Peyer's patch (tissue), 4 donors: ENCODE measurements at regions not wholly inside any gene's neighbourhood (a gene's known extent, or its start where the extent isn't known, plus 50 kb on each side); places are given as distances from the start of the nearest gene placed in this dataset.

Experiments used
- CTCF ChIP-seq, 6 experiments: fragments of 450-650 bp in 4 of 6; fragments of 200-600 bp in 2 of 6; sonication (generic) in 1 of 6; IDR thresholded peaks; one replicate each; pipeline ENCODE4 v1.5.1; 2017 to 2019; ENCODE audit warnings: antibody characterized with exemption in 6 of 6, mild to moderate bottlenecking in 3 of 6, moderate library complexity in 1 of 6
- POLR2A ChIP-seq, 2 donors: fragments of 450-650 bp; IDR thresholded peaks; one replicate each; pipeline ENCODE4 v1.5.1; 2017; ENCODE audit warnings: antibody characterized with exemption in 2 of 2, mild to moderate bottlenecking in 2 of 2, moderate library complexity in 2 of 2

- no peak for TF ChIP-seq POLR2A (IDR thresholded peaks at IDR 0.05)
- no peak for TF ChIP-seq CTCF (IDR thresholded peaks at IDR 0.05)
Measured at GRCh38 chr13:80199067-80199466, 141.9 kb downstream of the SPRY2 start.
